ENCODE measurements at regions not wholly inside any gene's neighbourhood (a gene's known extent, or its start where the extent isn't known, plus 50 kb on each side); places are given as distances from the start of the nearest gene placed in this dataset.

GRCh38 chr16:60200161-60200560 is 1466.0 kb upstream of the GOT2 start:
- no peak overlapping the region for H3K27ac ChIP-seq (replicated peaks in 1 of 4)
- 89% methylated on average over 6 of the region's 6 CpGs for WGBS
- H3K4me1 ChIP-seq: peaks cover 0 to 6% (median 0%) of the 10 kb centered on the region in 4 donors
- H3K4me3 ChIP-seq: no peak overlapping the region
- intact Hi-C loops (cut with DNase I): loop anchor here (5.0 kb wide), 1 partner anchor 788 kb away; no protein-coding TSS in a partner anchor
- H3K27me3 ChIP-seq: no peaks in the 10 kb centered on the region
- no peaks in the 10 kb centered on the region for H3K9me3 ChIP-seq
- H3K36me3 ChIP-seq: no peaks in the 10 kb centered on the region
- TF ChIP-seq POLR2A (IDR thresholded peaks at IDR 0.05; ENCODE audit: low read depth) (no peak), POLR2AphosphoS5 (IDR thresholded peaks at IDR 0.05) (no peak), CTCF (IDR thresholded peaks at IDR 0.05) (no peak), EP300 (IDR thresholded peaks at IDR 0.05) (no peak)
- DNase-seq (ENCODE audit: extremely low spot score): no peak

- H3K36me3 ChIP-seq: no peaks in the 10 kb centered on the region
- WGBS: 45% methylated on average over 5 of the region's 5 CpGs
- intact Hi-C loops (cut with DNase I): no loop called here
- H3K4me3 ChIP-seq: no peak overlapping the region
- TF ChIP-seq CTCF (IDR thresholded peaks at IDR 0.05) (no peak), POLR2A (IDR thresholded peaks at IDR 0.05; ENCODE audit: low read depth) (no peak), POLR2AphosphoS5 (IDR thresholded peaks at IDR 0.05) (no peak)
- H3K4me1 ChIP-seq: peaks cover 0 to 5% (median 0%) of the 10 kb centered on the region in 4 donors
- no peaks in the 10 kb centered on the region for H3K9me3 ChIP-seq
- H3K27ac ChIP-seq (replicated peaks in 1 of 4): no peak overlapping the region
- H3K27me3 ChIP-seq: no peaks in the 10 kb centered on the region
- no peak for DNase-seq (ENCODE audit: extremely low spot score)
Observed at GRCh38 chr16:60199150-60199549, 1465.0 kb upstream of the GOT2 start.

GRCh38 chr16:60181536-60181935 is 1447.4 kb upstream of the GOT2 start:
- no peak for DNase-seq (ENCODE audit: extremely low spot score)
- H3K27me3 ChIP-seq: no peaks in the 10 kb centered on the region
- 62% methylated on average over 2 of the region's 2 CpGs for WGBS
- TF ChIP-seq POLR2AphosphoS5 (IDR thresholded peaks at IDR 0.05) (no peak), CTCF (IDR thresholded peaks at IDR 0.05) (no peak), EP300 (IDR thresholded peaks at IDR 0.05) (no peak)
- intact Hi-C loops (cut with DNase I): no loop called here
- H3K27ac ChIP-seq (replicated peaks in 1 of 4): no peak overlapping the region
- no peaks in the 10 kb centered on the region for H3K36me3 ChIP-seq
- H3K4me1 ChIP-seq: no peaks in the 10 kb centered on the region
- no peaks in the 10 kb centered on the region for H3K9me3 ChIP-seq
- no peak overlapping the region for H3K4me3 ChIP-seq

- no peak overlapping the region for H3K4me3 ChIP-seq
- WGBS: 76% methylated on average over 2 of the region's 2 CpGs
- no peak for TF ChIP-seq POLR2A (IDR thresholded peaks at IDR 0.05; ENCODE audit: low read depth)
- no peak for TF ChIP-seq POLR2AphosphoS5 (IDR thresholded peaks at IDR 0.05)
- no peak for TF ChIP-seq EP300 (IDR thresholded peaks at IDR 0.05)
- no peak for TF ChIP-seq CTCF (IDR thresholded peaks at IDR 0.05)
- H3K4me1 ChIP-seq: no peaks in the 10 kb centered on the region
- intact Hi-C loops (cut with DNase I): no loop called here
- no peaks in the 10 kb centered on the region for H3K27me3 ChIP-seq
- H3K9me3 ChIP-seq: no peaks in the 10 kb centered on the region
- no peak for DNase-seq (ENCODE audit: extremely low spot score)
- no peak overlapping the region for H3K27ac ChIP-seq (replicated peaks in 1 of 4)
- no peaks in the 10 kb centered on the region for H3K36me3 ChIP-seq
Observed at GRCh38 chr16:60180609-60181008, 1446.5 kb upstream of the GOT2 start.

GRCh38 chr16:60170196-60170595 is 1436.1 kb upstream of the GOT2 start:
- H3K4me3 ChIP-seq: no peak overlapping the region
- no peak for DNase-seq (ENCODE audit: extremely low spot score)
- no peaks in the 10 kb centered on the region for H3K4me1 ChIP-seq
- intact Hi-C loops (cut with DNase I): no loop called here
- H3K36me3 ChIP-seq: no peaks in the 10 kb centered on the region
- no peaks in the 10 kb centered on the region for H3K9me3 ChIP-seq
- no peaks in the 10 kb centered on the region for H3K27me3 ChIP-seq
- WGBS: 74% methylated on average over 3 of the region's 3 CpGs
- no peak overlapping the region for H3K27ac ChIP-seq (replicated peaks in 1 of 4)
- TF ChIP-seq POLR2A (IDR thresholded peaks at IDR 0.05; ENCODE audit: low read depth) (no peak), EP300 (IDR thresholded peaks at IDR 0.05) (no peak), CTCF (IDR thresholded peaks at IDR 0.05) (no peak), POLR2AphosphoS5 (IDR thresholded peaks at IDR 0.05) (no peak)
